GM18909 (cell line): ENCODE measurements at regions not wholly inside any gene's neighbourhood (a gene's known extent, or its start where the extent isn't known, plus 50 kb on each side); places are given as distances from the start of the nearest gene placed in this dataset.
"Not testable (repeated sequence)": the region's sequence is repeated elsewhere in the genome, so short reads cannot be mapped to it uniquely, and the experiment has no call there.

Source experiments
- ATAC-seq: cut with Tn5 transposase; IDR thresholded peaks from one replicate; pipeline ENCODE4 v1.9.1; 2021; ENCODE audit warnings: mild to moderate bottlenecking; ENCODE audit not compliant: unreplicated experiment, poor library complexity

- ATAC-seq: no peak
Measured at GRCh38 chr12:89883630-89884389, 175.2 kb upstream of the ATP2B1 start.

GRCh38 chr12:89882792-89883191, 174.2 kb upstream of the ATP2B1 start:
- no peak for ATAC-seq

- ATAC-seq: peak; percentile 54
Measured at GRCh38 chr12:89882050-89882449, 173.4 kb upstream of the ATP2B1 start.

- ATAC-seq: peak; percentile 97
Measured at GRCh38 chr12:89880690-89881350, 172.2 kb upstream of the ATP2B1 start.

- ATAC-seq: no peak
Measured at GRCh38 chr12:89879766-89880165, 171.1 kb upstream of the ATP2B1 start.

GRCh38 chr12:89878950-89879349, 170.3 kb upstream of the ATP2B1 start:
- ATAC-seq: no peak

- no peak for ATAC-seq
Measured at GRCh38 chr12:89878327-89878726, 169.7 kb upstream of the ATP2B1 start.

GRCh38 chr12:89877671-89878070, 169.0 kb upstream of the ATP2B1 start:
- no peak for ATAC-seq

GRCh38 chr12:89877136-89877535, 168.5 kb upstream of the ATP2B1 start:
- ATAC-seq: no peak

- ATAC-seq: no peak
Measured at GRCh38 chr12:89875809-89876208, 167.2 kb upstream of the ATP2B1 start.

GRCh38 chr12:89875225-89875624, 166.6 kb upstream of the ATP2B1 start:
- ATAC-seq: no peak

- ATAC-seq: no peak
Measured at GRCh38 chr12:89874146-89874545, 165.5 kb upstream of the ATP2B1 start.

GRCh38 chr12:89873745-89874144, 165.1 kb upstream of the ATP2B1 start:
- peak; percentile 54 for ATAC-seq

- ATAC-seq: no peak
Measured at GRCh38 chr12:89872922-89873630, 164.4 kb upstream of the ATP2B1 start.

- ATAC-seq: no peak
Measured at GRCh38 chr12:89870413-89871184, 162.0 kb upstream of the ATP2B1 start.

- ATAC-seq: not testable (repeated sequence)
Measured at GRCh38 chr12:89867611-89868010, 159.0 kb upstream of the ATP2B1 start.

- ATAC-seq: no peak
Measured at GRCh38 chr12:89864411-89864810, 155.8 kb upstream of the ATP2B1 start.

GRCh38 chr12:89863968-89864367, 155.3 kb upstream of the ATP2B1 start:
- peak; percentile 33 for ATAC-seq

- peak; percentile 74 for ATAC-seq
Measured at GRCh38 chr12:89863493-89863938, 154.9 kb upstream of the ATP2B1 start.
